IPS-NIHi7 (cell line): ENCODE measurements at regions not wholly inside any gene's neighbourhood (a gene's known extent, or its start where the extent isn't known, plus 50 kb on each side); places are given as distances from the start of the nearest gene placed in this dataset.
"Not testable (repeated sequence)": the region's sequence is repeated elsewhere in the genome, so short reads cannot be mapped to it uniquely, and the experiment has no call there.

ENCODE experiments used
- DNase-seq: peaks from one replicate; pipeline ENCODE4 v3.0.0; 2012; ENCODE audit warnings: mixed read lengths; ENCODE audit errors: extremely low spot score

- DNase-seq, result no peak
Observed at GRCh38 chr7:55261386-55261770, 103.8 kb upstream of the LANCL2 start.

GRCh38 chr7:55265328-55265727 lies 99.8 kb upstream of the LANCL2 start:
- not testable (repeated sequence) for DNase-seq

- DNase-seq, result no peak
Observed at GRCh38 chr7:55265836-55266642, 99.1 kb upstream of the LANCL2 start.

- DNase-seq, result peak; percentile 30
Observed at GRCh38 chr7:55271069-55271626, 94.0 kb upstream of the LANCL2 start.

GRCh38 chr7:55271661-55272060 lies 93.5 kb upstream of the LANCL2 start:
- DNase-seq, result peak; percentile 3

GRCh38 chr7:55272328-55272727 lies 92.8 kb upstream of the LANCL2 start:
- DNase-seq, result peak; percentile 1

GRCh38 chr7:55273186-55273980 lies 91.8 kb upstream of the LANCL2 start:
- DNase-seq, result peak; percentile 5

GRCh38 chr7:55274156-55274555 lies 91.0 kb upstream of the LANCL2 start:
- DNase-seq, result no peak

- DNase-seq, result peak; percentile 2
Observed at GRCh38 chr7:55275291-55276200, 89.6 kb upstream of the LANCL2 start.

- DNase-seq, result peak; percentile 1
Observed at GRCh38 chr7:55276572-55277295, 88.4 kb upstream of the LANCL2 start.

GRCh38 chr7:55277916-55278315 lies 87.2 kb upstream of the LANCL2 start:
- no peak for DNase-seq

- DNase-seq, result peak; percentile 3
Observed at GRCh38 chr7:55278321-55278720, 86.8 kb upstream of the LANCL2 start.

GRCh38 chr7:55279080-55279845 lies 85.9 kb upstream of the LANCL2 start:
- peak; percentile 3 for DNase-seq

- DNase-seq, result peak; percentile 86
Observed at GRCh38 chr7:55280031-55280454, 85.1 kb upstream of the LANCL2 start.

GRCh38 chr7:55285665-55286064 lies 79.5 kb upstream of the LANCL2 start:
- no peak for DNase-seq

- peak; percentile 2 for DNase-seq
Observed at GRCh38 chr7:55286666-55287065, 78.5 kb upstream of the LANCL2 start.

GRCh38 chr7:55288070-55288824 lies 76.9 kb upstream of the LANCL2 start:
- peak; percentile 1 for DNase-seq

- DNase-seq, result peak; percentile 8
Observed at GRCh38 chr7:55296070-55296469, 69.1 kb upstream of the LANCL2 start.

GRCh38 chr7:55299273-55299967 lies 65.7 kb upstream of the LANCL2 start:
- DNase-seq, result peak; percentile 29
